NCI-H345 treated with DMSO at 0.1 percent for 48 hours (cell line): ENCODE measurements at regions not wholly inside any gene's neighbourhood (a gene's known extent, or its start where the extent isn't known, plus 50 kb on each side); places are given as distances from the start of the nearest gene placed in this dataset.
A peak's percentile ranks its signal among the peaks of the same experiment; 100 is the strongest.

ENCODE experiments used
- DNase-seq: peaks from one replicate; lab custom pipeline; 2025; ENCODE audit not compliant: unreplicated experiment; lab: John Stamatoyannopoulos, UW

DNA sequence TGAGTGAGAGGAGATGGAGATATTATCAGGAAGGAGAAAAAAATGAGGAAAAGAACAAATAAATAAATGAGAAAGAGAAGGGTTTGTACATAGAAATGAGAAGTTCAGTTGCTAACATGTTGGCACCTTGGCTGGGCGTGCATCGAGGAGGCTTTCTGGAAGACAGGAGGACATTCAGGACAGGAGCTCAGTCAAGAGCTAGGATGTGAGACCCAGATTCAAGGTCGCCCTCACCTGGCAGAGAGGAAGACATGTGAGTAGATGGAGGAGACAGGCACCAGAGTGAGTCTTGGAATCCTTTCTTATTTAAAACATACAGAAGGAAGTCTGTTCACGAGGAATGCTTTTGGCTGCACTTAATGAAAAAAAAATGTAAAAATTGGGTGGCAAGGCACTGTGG, 640.9 kb downstream of the NPHP4 start:
- no peak for DNase-seq

- no peak for DNase-seq
These were observed 642.7 kb downstream of the NPHP4 start for GRCh38 chr1:5349526-5349925.

GRCh38 chr1:5348732-5349465, 643.3 kb downstream of the NPHP4 start:
- DNase-seq, result no peak

- DNase-seq, result no peak
These were observed 644.5 kb downstream of the NPHP4 start for GRCh38 chr1:5347726-5348125.

DNA sequence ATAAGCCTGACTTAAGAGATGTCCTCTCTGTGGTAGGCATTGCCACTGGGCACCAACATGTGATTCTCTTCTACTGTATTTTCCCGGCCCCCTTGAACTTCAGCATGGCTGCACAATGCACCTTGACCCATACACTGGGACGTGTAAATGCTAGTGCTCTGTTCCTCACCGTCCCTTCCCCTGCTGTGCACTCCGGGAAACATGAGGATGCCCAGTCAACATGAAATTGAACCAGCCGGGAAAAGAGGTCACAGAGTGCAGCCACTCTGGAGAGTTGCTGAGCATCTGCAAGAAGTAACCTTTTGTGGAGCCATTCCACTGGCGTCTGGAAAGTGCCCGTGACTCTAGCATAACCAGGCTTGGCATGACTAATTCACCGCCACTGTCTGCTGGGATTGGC, 646.7 kb downstream of the NPHP4 start:
- DNase-seq, result no peak

DNA sequence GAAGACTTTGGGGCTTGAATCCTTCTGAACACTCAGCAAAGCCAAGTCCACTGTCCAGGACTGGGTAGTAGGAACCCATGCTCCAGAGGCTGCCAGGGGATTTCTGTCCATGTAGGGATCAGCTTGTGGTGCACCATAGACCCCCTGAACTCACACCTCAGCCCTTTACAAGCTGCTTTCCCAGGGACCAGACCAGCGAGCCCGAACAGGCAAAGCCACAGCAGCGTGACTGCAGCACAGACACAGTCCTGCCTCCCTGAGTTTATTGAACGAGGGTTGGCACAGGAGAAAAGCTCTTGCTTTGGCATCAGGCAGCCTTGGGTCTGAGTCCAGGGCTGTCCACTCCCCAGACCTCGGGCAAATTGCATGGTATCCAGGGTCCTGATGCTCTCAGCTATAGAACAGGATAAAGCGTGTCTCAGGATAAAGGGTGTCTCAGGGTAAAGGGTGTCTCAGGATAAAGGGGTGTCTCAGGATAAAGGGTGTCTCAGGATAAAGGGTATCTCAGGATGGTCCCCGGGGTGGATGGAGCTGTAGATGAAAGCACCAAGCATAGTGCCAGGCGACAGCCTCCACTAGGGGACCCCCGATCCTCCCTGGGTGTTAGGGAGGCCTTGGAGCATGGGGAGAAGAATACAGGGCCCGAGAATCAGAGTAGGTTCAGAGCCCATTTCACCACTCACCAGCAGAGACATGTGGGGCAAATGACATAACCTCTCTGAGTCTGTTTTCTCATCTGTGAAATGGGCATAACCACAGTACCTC, 648.8 kb downstream of the NPHP4 start:
- no peak for DNase-seq

DNA sequence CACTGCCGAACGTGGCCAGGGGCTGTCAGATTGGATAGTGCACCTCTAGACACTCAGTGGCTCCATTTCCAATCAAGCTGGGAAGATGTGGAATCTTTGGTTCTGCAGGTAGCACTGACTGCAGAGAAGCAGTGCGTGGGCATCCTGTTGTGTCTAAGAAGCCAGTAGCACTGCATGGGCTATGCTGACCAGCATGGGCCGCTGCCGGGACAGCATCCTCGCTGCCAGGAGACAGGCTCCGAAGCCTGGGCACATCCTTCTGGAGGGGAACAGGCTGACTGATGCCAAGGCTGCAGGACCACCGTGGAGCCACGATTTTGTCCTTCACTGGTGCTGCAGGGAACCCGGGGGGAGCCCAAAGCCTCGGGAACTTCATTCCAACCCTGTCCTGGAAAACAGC, 649.4 kb downstream of the NPHP4 start:
- no peak for DNase-seq

DNA sequence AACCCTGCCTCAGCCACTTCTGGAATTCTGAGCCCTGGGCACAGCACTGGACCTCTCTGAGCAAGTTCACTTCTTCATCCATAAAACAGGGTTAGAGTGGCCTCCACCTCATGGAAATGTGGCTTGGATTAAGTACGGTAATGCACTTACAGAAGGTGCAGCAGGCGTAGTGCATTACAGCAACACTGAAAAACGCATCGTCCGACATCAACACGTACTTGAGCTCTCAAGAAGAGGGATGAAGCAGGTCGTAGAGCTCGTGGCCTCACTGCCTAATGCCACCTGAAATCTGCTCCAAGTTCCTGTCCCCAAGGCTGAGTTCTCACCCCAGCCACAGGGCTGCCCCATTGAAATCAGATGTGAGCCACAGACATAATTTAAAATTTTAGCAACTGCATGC, 650.1 kb downstream of the NPHP4 start:
- no peak for DNase-seq

DNA sequence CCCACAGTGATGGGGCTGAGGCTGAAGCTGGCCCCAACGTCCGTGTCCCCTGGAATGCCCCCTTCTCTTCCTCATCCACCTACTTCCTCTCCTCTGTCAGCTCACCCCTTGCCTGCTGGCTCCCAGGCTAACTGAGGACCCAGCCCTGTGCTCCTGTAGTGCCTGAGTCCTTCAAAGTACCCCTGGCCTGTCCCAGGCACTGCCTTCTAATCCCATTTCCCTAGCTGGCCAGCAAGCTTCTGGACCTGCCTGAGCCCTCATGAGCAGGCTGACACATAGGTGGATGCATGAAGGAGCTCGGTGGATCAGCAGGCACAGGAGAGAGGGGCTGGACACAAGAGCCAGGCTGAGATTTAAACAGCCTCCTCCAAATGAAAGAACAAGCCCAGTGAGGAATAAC, 650.8 kb downstream of the NPHP4 start:
- no peak for DNase-seq

DNA sequence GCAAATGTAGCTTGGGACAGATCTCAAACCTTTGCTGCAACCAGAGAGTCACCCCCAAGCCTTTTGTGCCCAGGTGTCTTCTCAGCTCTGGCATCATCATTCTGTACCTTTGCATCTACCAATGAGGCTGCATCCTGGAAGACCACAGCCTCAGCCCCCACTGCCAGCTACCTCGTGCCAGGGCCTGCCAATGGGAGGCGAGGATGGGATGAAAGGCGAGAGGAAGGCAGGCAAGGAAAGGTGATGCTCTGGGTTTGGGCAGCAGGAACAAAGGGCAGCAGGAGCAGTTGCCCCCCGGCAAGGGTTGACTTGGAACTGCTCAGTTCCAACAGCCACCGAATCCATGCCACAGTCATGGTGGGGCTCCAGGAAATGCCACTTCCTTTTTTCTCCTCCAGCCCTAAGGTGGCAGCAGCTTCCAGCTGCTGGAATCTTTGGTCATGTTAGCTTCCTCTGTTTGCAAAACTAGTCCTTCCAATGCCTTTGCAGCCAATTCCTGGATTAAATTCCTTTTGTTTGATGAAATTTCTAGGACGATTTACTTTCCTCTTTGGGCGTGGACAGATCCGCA, 651.6 kb downstream of the NPHP4 start:
- DNase-seq, result no peak

DNA sequence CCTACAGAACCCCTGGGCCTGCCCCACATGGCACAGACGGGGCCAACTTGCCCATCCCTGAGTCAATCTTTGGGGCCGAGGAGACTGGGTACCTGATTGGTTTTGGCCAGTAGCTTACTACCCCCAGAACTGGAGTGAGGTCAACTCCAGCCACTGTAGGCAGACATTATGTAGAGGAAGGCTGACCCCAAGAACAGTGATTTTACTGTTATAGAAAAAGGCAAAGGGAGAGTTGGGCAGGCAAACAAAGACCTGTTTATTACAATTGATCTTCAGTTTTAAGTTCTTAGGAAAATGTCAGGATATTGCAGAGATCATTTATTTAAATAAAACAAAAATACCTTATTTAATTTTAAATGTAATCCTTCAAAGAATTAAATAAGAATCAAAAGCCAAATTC, 653.8 kb downstream of the NPHP4 start:
- DNase-seq, result no peak

DNA sequence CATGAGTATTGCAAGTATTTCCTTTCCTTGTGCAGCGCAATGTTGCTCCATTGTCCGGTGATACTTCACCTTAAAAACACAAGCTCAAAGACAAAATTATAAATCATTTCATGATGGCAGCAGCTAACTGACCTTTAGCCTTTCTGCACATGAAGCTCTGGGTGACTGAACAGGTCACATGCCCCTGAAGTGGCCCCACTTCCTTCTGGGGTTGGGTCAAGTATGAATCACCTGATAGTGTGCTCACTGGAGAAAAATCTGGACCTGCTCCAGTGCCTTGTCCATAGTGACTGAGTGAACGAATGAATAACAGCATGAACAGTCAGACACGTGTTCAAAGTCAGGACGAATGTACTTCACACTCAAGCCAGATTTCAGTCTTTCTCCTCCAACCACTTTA, 658.9 kb downstream of the NPHP4 start:
- DNase-seq, result no peak

GRCh38 chr1:5331101-5331500, 661.1 kb downstream of the NPHP4 start:
- DNase-seq, result no peak

- no peak for DNase-seq
These were observed 663.0 kb downstream of the NPHP4 start for GRCh38 chr1:5329068-5329739.

DNA sequence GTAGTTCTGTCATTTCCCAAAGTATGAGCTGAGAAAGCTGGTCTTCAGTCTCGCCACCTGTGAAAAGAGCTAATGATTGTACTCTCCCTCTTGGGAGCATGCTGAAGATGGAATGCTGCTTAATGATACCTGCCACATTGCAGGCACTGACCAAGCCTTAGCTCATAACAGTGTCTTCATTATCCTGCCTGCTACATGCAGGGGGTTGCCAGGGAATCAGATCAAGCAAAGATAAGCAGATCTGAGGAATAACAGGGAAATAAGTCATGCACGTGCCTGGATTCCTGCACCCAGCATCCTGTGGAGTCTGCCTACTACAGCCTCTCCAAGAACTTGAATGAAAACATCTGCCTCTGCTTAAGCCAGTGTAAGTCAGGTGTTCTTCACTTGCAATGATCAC, 667.3 kb downstream of the NPHP4 start:
- no peak for DNase-seq

DNA sequence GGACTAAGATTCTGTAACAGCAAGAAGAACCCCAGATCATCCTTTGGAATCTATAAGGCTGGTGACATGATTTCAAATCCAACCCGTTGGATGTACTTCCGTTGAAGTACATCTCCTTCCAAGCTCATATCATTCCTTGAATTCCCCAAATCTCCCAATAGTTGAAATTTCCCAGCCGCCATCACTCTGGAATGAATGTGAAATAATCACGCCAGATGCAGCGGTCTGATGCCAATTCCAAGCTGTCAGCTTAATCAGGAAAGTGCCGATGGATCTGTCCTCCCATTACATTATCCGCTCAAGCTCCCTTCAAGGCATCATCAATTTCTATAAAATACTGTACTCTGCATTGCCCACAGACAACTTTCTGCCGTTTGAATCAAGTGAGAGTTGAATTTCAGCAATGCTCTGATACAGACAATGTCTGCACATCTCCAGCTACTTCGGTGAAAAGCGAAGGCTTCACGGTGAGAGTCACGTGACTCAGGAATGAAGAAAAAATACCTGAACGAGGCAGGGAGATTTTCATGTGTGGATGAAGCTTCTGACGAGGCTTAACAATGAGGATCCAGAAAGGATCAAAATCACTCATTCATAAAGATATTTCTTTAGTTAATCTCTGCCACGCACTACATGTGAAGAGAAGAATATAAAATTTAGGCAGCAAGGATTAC, 663.9 kb downstream of the AJAP1 start:
- no peak for DNase-seq

DNA sequence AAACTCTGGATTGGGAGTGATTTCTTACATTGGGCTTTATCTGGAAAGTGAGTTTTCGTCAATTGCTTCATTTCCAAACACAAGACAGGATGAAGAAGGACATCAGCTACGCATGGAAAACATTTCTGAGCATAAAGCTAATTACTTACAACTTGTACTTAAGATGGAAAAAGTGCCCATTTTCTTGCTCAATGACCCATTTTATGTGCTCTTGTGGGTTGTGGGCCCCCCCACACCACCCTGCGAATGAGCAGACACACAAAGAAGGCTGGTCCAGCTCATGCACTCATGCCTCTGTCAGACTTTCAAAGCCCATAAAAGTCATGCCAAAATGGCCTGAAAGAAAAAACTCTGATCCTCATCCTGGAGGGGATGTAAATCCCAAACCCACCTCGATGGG, 663.0 kb downstream of the AJAP1 start:
- DNase-seq, result no peak

DNA sequence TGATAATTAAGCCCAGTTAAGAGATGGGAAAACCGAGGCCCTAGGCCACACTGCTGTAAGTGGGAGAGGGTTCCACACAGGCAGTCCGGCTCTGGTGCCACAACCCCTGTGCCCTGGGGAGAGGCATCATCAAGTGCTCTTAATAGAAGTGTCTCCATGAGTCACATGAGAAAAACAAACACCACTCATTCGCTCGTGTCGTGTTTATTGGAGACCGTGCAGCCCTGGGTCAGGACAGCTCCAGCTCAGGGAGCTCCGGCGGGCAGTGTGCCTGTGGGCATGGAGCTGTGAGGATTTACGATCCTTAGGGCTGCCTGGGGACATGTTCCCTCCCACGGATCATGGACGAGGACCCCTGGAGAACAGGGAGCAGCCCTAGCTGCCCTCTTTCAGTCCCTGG, 658.5 kb downstream of the AJAP1 start:
- no peak for DNase-seq

DNA sequence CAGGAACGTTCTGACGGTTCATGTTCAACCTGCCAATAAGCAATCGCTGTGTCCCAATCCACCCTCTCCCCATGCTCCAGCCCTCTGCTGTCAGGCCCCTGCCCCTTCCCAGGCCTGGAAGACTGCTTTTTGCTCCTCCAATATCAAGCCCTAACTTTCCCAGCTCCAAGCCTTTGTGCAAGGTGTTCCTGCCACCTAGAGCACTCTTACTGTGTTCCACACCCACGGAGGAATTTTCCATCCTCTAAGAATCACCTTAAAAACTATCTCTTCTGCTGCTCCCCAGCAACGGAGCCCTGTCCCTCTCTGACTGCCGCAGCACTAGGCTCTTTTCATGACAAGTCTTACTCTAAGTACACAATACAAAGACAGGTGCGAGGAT, 657.9 kb downstream of the AJAP1 start:
- no peak for DNase-seq

DNA sequence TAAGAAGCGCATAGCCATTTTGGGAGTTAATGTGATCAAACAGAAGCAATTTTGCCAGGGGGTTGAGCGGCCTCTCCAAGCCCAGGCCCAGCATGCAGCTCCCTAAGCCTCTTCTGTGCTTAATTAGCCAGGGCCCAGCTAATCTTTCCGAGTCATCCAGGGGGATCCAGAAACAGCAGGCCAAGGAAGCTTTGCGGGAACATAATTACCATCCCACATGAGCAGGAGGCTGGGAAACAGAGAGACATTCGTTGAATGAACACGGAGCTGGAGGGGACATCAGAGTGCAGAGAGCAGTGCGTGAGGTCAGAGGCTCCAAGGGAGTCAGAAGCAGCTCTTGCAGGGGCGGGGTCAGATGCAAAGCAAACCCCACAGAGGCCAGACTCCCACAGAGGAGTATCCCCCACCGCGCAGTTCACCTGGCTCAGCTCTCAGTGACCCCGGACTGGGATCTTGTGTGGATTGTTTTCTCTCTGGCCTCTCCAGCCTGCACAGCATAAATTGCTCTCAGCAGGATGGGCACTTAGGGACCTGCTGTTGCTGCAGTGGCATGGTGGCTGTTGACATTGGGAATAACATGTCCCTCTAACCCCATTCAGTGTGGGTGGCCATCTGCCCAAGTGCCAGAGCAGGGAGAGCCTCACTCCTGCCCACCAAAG, 657.4 kb downstream of the AJAP1 start:
- DNase-seq, result peak; percentile 86

- DNase-seq, result no peak
These were observed 656.7 kb downstream of the AJAP1 start for GRCh38 chr1:5311147-5311546.
